Neutrophil (primary cell): ENCODE measurements at regions not wholly inside any gene's neighbourhood (a gene's known extent, or its start where the extent isn't known, plus 50 kb on each side); places are given as distances from the start of the nearest gene placed in this dataset.

ENCODE experiments used
- H3K27ac ChIP-seq: fragments of 200-600 bp; sonication (generic); 2 replicates; pipeline ENCODE4 v1.5.1; 2016; ENCODE audit warnings: mild to moderate bottlenecking, moderate library complexity
- H3K27me3 ChIP-seq: fragments of 200-600 bp; sonication (generic); 2 replicates; pipeline ENCODE4 v1.6.0; 2016; ENCODE audit warnings: mild to moderate bottlenecking
- H3K36me3 ChIP-seq: fragments of 200-600 bp; sonication (generic); 2 replicates; pipeline ENCODE4 v1.5.1; 2017
- H3K4me1 ChIP-seq, 2 experiments: fragments of 200-600 bp in 1 of 2; sonication (generic) in 1 of 2; 1 replicate in 1 of 2; 2 replicates in 1 of 2; pipeline versions ENCODE4 v1.5.1 to v1.6.1; 2013 to 2016; ENCODE audit warnings: low read depth in 1 of 2, low read length in 1 of 2, mild to moderate bottlenecking in 1 of 2, moderate library complexity in 1 of 2; ENCODE audit not compliant: control insufficient read depth in 1 of 2, insufficient read depth in 1 of 2
- H3K4me3 ChIP-seq, 2 experiments: fragments of 200-600 bp in 1 of 2; sonication (generic) in 1 of 2; 1 replicate in 1 of 2; 2 replicates in 1 of 2; pipeline ENCODE4 v1.5.1; 2013 to 2016; ENCODE audit warnings: low read depth in 1 of 2, low read length in 1 of 2, mild to moderate bottlenecking in 1 of 2, moderate library complexity in 1 of 2
- H3K9me3 ChIP-seq: fragments of 200-600 bp; sonication (generic); 2 replicates; pipeline ENCODE4 v1.5.1; 2016
- CTCF ChIP-seq: fragments of 200-600 bp; sonication (generic); IDR thresholded peaks from 2 replicates; pipeline ENCODE4 v1.5.1; 2016; ENCODE audit warnings: antibody characterized with exemption

- no peaks in the 10 kb centered on the region for H3K27me3 ChIP-seq
- no peak overlapping the region for H3K4me3 ChIP-seq
- H3K27ac ChIP-seq: no peak overlapping the region
- H3K4me1 ChIP-seq: no peaks in the 10 kb centered on the region
- TF ChIP-seq CTCF: no peak
- H3K9me3 ChIP-seq: no peaks in the 10 kb centered on the region
- no peaks in the 10 kb centered on the region for H3K36me3 ChIP-seq
Measured at GRCh38 chr2:84299211-84299775, 159.8 kb downstream of the SUCLG1 start.

GRCh38 chr2:84297155-84297554, 161.9 kb downstream of the SUCLG1 start:
- no peak overlapping the region for H3K27ac ChIP-seq
- H3K36me3 ChIP-seq: no peaks in the 10 kb centered on the region
- H3K9me3 ChIP-seq: no peaks in the 10 kb centered on the region
- H3K4me1 ChIP-seq: no peaks in the 10 kb centered on the region
- no peak for TF ChIP-seq CTCF
- no peaks in the 10 kb centered on the region for H3K27me3 ChIP-seq
- no peak overlapping the region for H3K4me3 ChIP-seq

- H3K27me3 ChIP-seq: no peaks in the 10 kb centered on the region
- no peaks in the 10 kb centered on the region for H3K9me3 ChIP-seq
- H3K4me1 ChIP-seq: no peaks in the 10 kb centered on the region
- no peak overlapping the region for H3K27ac ChIP-seq
- no peak overlapping the region for H3K4me3 ChIP-seq
- no peak for TF ChIP-seq CTCF
- H3K36me3 ChIP-seq: no peaks in the 10 kb centered on the region
Measured at GRCh38 chr2:84293791-84294380, 165.2 kb downstream of the SUCLG1 start.

- no peak overlapping the region for H3K27ac ChIP-seq
- H3K4me1 ChIP-seq: no peaks in the 10 kb centered on the region
- no peaks in the 10 kb centered on the region for H3K9me3 ChIP-seq
- H3K27me3 ChIP-seq: no peaks in the 10 kb centered on the region
- no peak overlapping the region for H3K4me3 ChIP-seq
- no peaks in the 10 kb centered on the region for H3K36me3 ChIP-seq
- TF ChIP-seq CTCF: no peak
Measured at GRCh38 chr2:84292545-84292944, 166.5 kb downstream of the SUCLG1 start.

- H3K9me3 ChIP-seq: no peaks in the 10 kb centered on the region
- no peaks in the 10 kb centered on the region for H3K27me3 ChIP-seq
- no peak overlapping the region for H3K4me3 ChIP-seq
- H3K27ac ChIP-seq: no peak overlapping the region
- no peak for TF ChIP-seq CTCF
- H3K4me1 ChIP-seq: no peaks in the 10 kb centered on the region
- H3K36me3 ChIP-seq: no peaks in the 10 kb centered on the region
Measured at GRCh38 chr2:84290537-84290936, 168.5 kb downstream of the SUCLG1 start.
